LNCAP (cell line): ENCODE measurements at regions not wholly inside any gene's neighbourhood (a gene's known extent, or its start where the extent isn't known, plus 50 kb on each side); places are given as distances from the start of the nearest gene placed in this dataset.

ENCODE experiments used
- CTCF ChIP-seq: fragments of 450-650 bp; IDR thresholded peaks from 2 replicates; pipeline ENCODE4 v1.5.1; 2017; ENCODE audit warnings: mild to moderate bottlenecking

DNA sequence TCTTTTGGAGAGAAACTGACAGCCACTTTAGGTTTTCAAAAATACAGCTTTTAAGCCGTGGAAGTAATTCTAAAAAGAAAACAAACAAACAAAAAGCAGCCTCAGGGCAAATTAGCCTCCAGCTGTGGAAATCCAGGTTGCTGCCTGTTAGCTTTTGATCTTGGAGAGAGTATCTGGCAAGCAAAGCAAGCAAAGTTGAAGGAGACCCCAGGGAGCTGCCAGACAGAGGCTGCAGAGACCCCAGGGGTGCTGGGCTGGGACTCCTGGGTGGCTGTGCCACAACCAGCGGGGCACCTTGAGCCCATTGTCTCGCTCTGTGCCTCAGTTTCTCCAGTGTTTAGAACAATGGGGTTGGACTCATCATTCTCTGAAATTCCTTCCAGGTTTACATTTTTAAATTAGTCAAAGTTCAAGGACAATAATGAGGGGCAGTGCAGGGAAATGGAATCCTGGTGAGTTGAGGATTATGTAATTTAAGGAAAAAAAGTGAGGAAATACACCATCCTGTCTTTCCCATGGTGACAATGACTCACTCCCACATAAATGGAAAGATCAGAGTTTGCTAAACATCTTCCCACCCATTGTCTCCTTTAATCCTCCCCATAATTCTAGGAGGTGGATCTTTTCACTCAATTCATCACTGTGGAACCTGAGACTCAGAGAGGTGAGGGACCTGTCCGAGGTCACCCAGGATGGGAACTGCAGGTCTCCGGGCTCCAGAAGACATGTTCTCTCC, 480.5 kb downstream of the MATN1 start:
- no peak for TF ChIP-seq CTCF

GRCh38 chr1:30242168-30242567, 481.2 kb downstream of the MATN1 start:
- TF ChIP-seq CTCF = no peak

DNA sequence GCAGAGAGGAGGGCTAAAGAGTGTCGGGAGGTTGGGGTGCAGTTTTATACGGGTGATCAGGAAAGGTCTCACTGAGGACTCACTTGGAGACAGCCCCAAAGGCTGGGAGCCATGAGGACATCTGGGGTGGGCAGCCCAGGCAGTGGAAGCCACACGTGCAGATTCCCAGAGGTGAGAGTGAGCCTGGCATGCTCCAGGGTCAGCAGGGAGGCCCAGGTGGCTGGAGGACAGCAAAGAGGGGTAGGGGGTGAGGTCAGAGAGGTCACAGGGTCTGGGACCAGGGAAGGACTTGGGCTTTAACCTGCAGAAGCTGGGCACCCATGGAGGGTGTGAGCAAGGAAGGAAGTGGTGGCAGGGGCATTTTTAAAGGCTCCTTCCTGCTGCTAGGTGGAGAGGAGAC, 481.7 kb downstream of the MATN1 start:
- TF ChIP-seq CTCF = no peak

- TF ChIP-seq CTCF = no peak
Measured at GRCh38 chr1:30234091-30234490, 489.3 kb downstream of the MATN1 start.

DNA sequence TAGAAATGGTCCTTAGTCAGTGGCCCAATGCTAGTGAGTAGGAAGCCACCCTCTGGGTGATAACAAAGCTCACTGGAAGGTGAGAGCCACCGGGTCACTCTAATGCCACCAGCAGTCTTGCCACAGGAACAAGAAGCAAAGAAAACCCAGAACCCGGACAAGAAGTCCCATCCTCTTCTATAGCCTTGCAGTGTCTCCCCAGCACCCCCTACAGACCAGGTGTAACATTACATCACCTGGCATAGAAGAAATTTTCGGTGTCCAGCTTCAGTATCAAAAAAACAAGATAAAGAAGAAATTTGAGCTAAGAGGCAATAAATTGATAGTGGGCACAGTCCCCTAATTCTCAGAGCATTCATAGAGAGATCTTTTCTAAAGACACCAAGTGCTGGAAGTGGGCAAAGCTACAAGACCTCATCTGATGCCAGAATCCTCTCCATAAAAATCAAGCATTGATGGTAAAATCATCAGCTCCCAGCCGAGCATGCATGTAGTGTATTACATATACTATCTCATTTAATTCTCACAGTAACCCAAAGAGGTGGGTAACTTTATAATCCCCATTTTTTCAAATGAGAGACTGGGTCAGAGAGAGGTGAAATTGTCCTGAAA, 491.0 kb downstream of the MATN1 start:
- peak; percentile 89 for TF ChIP-seq CTCF

DNA sequence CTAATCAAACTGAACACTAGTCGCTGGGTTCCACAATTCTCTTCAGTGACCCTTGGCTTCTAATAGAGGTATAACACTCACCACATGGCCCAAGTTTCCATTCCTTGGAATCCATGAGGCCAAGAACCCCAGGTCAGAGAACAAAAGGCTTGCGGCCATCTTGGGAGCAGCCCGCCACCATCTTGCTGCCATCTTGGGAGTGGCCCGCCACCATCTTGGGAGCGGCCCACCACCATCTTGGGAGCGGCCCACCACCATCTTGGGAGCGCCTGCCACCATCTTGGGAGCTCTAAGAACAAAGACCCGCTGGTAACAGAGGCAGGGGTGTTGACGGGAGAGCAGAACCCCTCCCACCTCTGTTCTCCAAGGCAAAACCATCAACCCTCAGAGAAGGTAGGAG, 493.4 kb downstream of the MATN1 start:
- TF ChIP-seq CTCF = no peak

DNA sequence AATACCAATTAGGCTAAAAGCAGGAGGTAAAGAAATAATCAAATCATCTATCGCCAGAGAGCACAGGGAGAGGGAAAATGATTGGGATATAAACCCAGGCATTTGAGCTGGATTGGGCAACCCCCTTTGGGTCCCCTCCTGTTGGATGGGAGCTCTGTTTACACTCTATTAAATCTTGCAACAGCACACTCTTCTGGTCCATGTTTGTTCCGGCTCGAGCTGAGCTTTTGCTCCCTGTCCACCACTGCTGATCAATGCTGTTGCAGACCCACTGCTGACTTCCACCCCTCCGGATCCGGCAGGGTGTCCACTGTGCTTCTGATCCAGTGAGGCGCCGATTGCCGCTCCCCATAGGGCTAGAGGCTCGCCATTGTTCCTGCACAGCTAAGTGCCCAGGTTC, 493.8 kb downstream of the MATN1 start:
- TF ChIP-seq CTCF = no peak
